CD4-positive, alpha-beta T cell (primary cell): ENCODE measurements at regions not wholly inside any gene's neighbourhood (a gene's known extent, or its start where the extent isn't known, plus 50 kb on each side); places are given as distances from the start of the nearest gene placed in this dataset.

ENCODE experiments used
- ATAC-seq: fragments of 200-7000 bp; cut with Tn5 transposase; one replicate; pipeline ENCODE4 v1.10.0; 2022; ENCODE audit warnings: mild to moderate bottlenecking; ENCODE audit not compliant: poor library complexity
- CTCF ChIA-PET: fragments of 350-600 bp; sonication (Branson Sonifier 250); formaldehyde crosslinking; loops from one replicate; lab custom pipeline; 2021; ENCODE audit warnings: antibody characterized with exemption, inconsistent platforms; lab: Charles Lee
- POLR2A ChIA-PET: fragments of 350-600 bp; sonication (Branson Sonifier 250); formaldehyde crosslinking; loops from one replicate; lab custom pipeline; 2021; ENCODE audit warnings: antibody characterized with exemption, inconsistent platforms; lab: Charles Lee
- DNase-seq, 14 experiments: peaks; one replicate each; pipeline ENCODE4 v3.0.0-alpha.2; 2013 to 2020; ENCODE audit warnings: mixed read lengths in 2 of 14
- H3K27ac ChIP-seq, 2 donors: one replicate each; pipeline versions ENCODE4 v1.5.1 to v1.7.0; 2013; ENCODE audit warnings: low read length in 2 of 2, low read depth in 1 of 2, mild to moderate bottlenecking in 1 of 2
- H3K27me3 ChIP-seq, 2 experiments: 1 replicate in 1 of 2; 2 replicates in 1 of 2; pipeline versions ENCODE4 v1.6.1 to v1.7.0; 2013; ENCODE audit warnings: low read length in 2 of 2, control low read depth in 1 of 2, mild to moderate bottlenecking in 1 of 2, moderate library complexity in 1 of 2; ENCODE audit not compliant: insufficient read depth in 2 of 2, control insufficient read depth in 1 of 2
- H3K36me3 ChIP-seq: one replicate; pipeline ENCODE4 v1.6.1; 2013; ENCODE audit warnings: low read length, control low read depth; ENCODE audit not compliant: insufficient read depth
- H3K4me1 ChIP-seq: one replicate; pipeline ENCODE4 v1.6.1; 2013; ENCODE audit warnings: low read length, control low read depth; ENCODE audit not compliant: insufficient read depth
- H3K4me3 ChIP-seq: one replicate; pipeline ENCODE4 v1.5.1; 2013; ENCODE audit warnings: mild to moderate bottlenecking, low read length, moderate library complexity
- H3K9me3 ChIP-seq, 2 experiments: 1 replicate in 1 of 2; 2 replicates in 1 of 2; pipeline versions ENCODE4 v1.6.1 to v1.7.0; 2013; ENCODE audit warnings: low read length in 2 of 2, mild to moderate bottlenecking in 2 of 2, control low read depth in 1 of 2, moderate library complexity in 1 of 2; ENCODE audit not compliant: control insufficient read depth in 1 of 2, insufficient read depth in 1 of 2
- H3K27ac Mint-ChIP-seq: one replicate; pipeline ENCODE4 v1.8.0; 2020; ENCODE audit warnings: mixed read lengths
- H3K27me3 Mint-ChIP-seq: one replicate; pipeline ENCODE4 v1.8.0; 2021; ENCODE audit warnings: mixed read lengths
- H3K36me3 Mint-ChIP-seq: one replicate; pipeline ENCODE4 v1.8.0; 2021; ENCODE audit warnings: low read depth, mixed read lengths
- H3K4me1 Mint-ChIP-seq: one replicate; pipeline ENCODE4 v1.8.0; 2021; ENCODE audit warnings: low read depth, mixed read lengths
- H3K4me3 Mint-ChIP-seq: one replicate; pipeline ENCODE4 v1.8.0; 2020; ENCODE audit warnings: mild to moderate bottlenecking, mixed read lengths
- H3K9me3 Mint-ChIP-seq: one replicate; pipeline ENCODE4 v1.8.0; 2020; ENCODE audit warnings: mixed read lengths
- CTCF ChIP-seq: fragments of 200-600 bp; IDR thresholded peaks from one replicate; pipeline ENCODE4 v1.8.0; 2022; ENCODE audit warnings: antibody characterized with exemption, mild to moderate bottlenecking
- intact Hi-C, 2 experiments: fragments of 100-400 bp; cut with DNase I in 1 of 2; cut with micrococcal nuclease in 1 of 2; formaldehyde crosslinking; loops; one replicate each; pipeline versions ENCODE4 v1.15.1 to v1.9.0; 2023 to 2025; cut with DNase I, micrococcal nuclease

GRCh38 chr15:69743091-69743490, 290.5 kb downstream of the RPLP1 start:
- no peak for ATAC-seq
- Histone ChIP-seq H3K36me3 (no peaks in the 10 kb centered on the region), H3K9me3 (peaks cover 0 to 3% of the 10 kb centered on the region in 2 experiments), H3K4me3 (no peak overlapping the region), H3K27me3 (peaks cover 0 to 3% of the 10 kb centered on the region in 2 experiments), H3K27ac (no peak overlapping the region), H3K4me1 (peaks cover 14% of the 10 kb centered on the region)
- peak in 1 of 14 experiments; percentile 3 for DNase-seq
- no peak for TF ChIP-seq CTCF
- intact Hi-C loops, result no loop called here
- ChIA-PET CTCF (interaction anchor here (0.7 to 1.4 kb wide), 2 partner anchors 9 to 10 kb away, joined by 3 to 4 read pairs; no protein-coding TSS in a partner anchor), POLR2A (interaction anchor here (1.3 to 2.8 kb wide), 4 partner anchors 10 to 357 kb away, joined by 3 to 11 read pairs (median 6); partner anchors contain the start of gene TLE3)
- H3K27ac Mint-ChIP-seq, result no peak overlapping the region
- no peaks in the 10 kb centered on the region for H3K36me3 Mint-ChIP-seq
- H3K27me3 Mint-ChIP-seq, result peaks cover 26% of the 10 kb centered on the region
- H3K4me1 Mint-ChIP-seq, result peaks cover 34% of the 10 kb centered on the region
- H3K9me3 Mint-ChIP-seq, result peaks cover 6% of the 10 kb centered on the region
- H3K4me3 Mint-ChIP-seq, result no peak overlapping the region

GRCh38 chr15:69744391-69745162, 292.0 kb downstream of the RPLP1 start:
- DNase-seq, result peak in 1 of 14 experiments; percentile 16
- Mint-ChIP-seq H3K27ac (no peak overlapping the region), H3K4me3 (no peak overlapping the region), H3K4me1 (peaks cover 45% of the 10 kb centered on the region), H3K36me3 (no peaks in the 10 kb centered on the region), H3K9me3 (peaks cover 4% of the 10 kb centered on the region), H3K27me3 (peaks cover 34% of the 10 kb centered on the region)
- Histone ChIP-seq H3K27ac (no peak overlapping the region), H3K4me1 (peaks cover 14% of the 10 kb centered on the region), H3K36me3 (no peaks in the 10 kb centered on the region), H3K4me3 (no peak overlapping the region), H3K27me3 (peaks cover 0 to 3% of the 10 kb centered on the region in 2 experiments), H3K9me3 (peaks cover 0 to 3% of the 10 kb centered on the region in 2 experiments)
- intact Hi-C loops, result no loop called here
- TF ChIP-seq CTCF, result no peak
- peak; percentile 41 for ATAC-seq
- CTCF ChIA-PET, result interaction anchor here (1.2 kb wide), 1 partner anchor 38 kb away, joined by 3 read pairs; no protein-coding TSS in a partner anchor
- POLR2A ChIA-PET, result interaction anchor here (0.8 to 2.8 kb wide), 8 partner anchors 8 to 791 kb away, joined by 3 to 11 read pairs (median 4); partner anchors contain the start of gene TLE3

GRCh38 chr15:69747193-69747592, 294.6 kb downstream of the RPLP1 start:
- Mint-ChIP-seq H3K36me3 (no peaks in the 10 kb centered on the region), H3K4me3 (no peak overlapping the region), H3K27me3 (peaks cover 41% of the 10 kb centered on the region), H3K9me3 (no peaks in the 10 kb centered on the region), H3K27ac (no peak overlapping the region), H3K4me1 (peaks cover 65% of the 10 kb centered on the region)
- Histone ChIP-seq H3K27ac (no peak overlapping the region), H3K4me3 (no peak overlapping the region), H3K4me1 (peaks cover 14% of the 10 kb centered on the region), H3K9me3 (peaks cover 0 to 3% of the 10 kb centered on the region in 2 experiments), H3K27me3 (peaks cover 0 to 6% of the 10 kb centered on the region in 2 experiments), H3K36me3 (no peaks in the 10 kb centered on the region)
- no peak for TF ChIP-seq CTCF
- no peak for DNase-seq
- CTCF ChIA-PET, result no interaction called here
- ATAC-seq, result no peak
- POLR2A ChIA-PET, result no interaction called here
- intact Hi-C loops, result no loop called here
